Loucy (cell line): ENCODE measurements at regions not wholly inside any gene's neighbourhood (a gene's known extent, or its start where the extent isn't known, plus 50 kb on each side); places are given as distances from the start of the nearest gene placed in this dataset.

ENCODE experiments used
- EZH2phosphoT487 ChIP-seq: fragments of 200-600 bp; IDR thresholded peaks from 2 replicates; pipeline ENCODE4 v1.6.1; 2018; ENCODE audit warnings: antibody characterized with exemption, mild to moderate bottlenecking, moderate library complexity, borderline replicate concordance
- TF ChIP-seq, protein P1 (sequence below): fragments of 200-600 bp; sonication (generic); conservative IDR thresholded peaks from 2 replicates; pipeline ENCODE4 v1.5.1; 2014; ENCODE audit warnings: mild to moderate bottlenecking, antibody characterized with exemption, low read length

DNA sequence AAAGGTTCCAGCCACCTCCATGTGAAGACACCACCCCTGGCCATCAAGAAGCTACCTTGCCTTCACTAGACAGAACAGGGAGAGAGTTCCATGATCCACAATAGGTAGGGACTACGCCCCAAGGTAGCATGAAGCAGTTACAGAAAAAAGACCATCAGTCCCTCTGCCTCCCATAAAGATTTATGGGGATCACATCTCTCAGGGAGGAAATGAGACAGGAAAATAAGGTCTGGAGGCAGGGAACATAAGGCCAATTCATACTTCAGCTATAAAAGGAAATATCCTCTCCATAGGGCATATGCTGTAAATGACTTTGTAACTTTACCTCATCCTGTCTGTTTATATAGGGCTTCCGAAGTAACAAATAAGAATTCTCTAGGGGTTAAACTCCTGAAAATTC, 129.4 kb downstream of the OR2B2 start:
- TF ChIP-seq, protein P1, sequence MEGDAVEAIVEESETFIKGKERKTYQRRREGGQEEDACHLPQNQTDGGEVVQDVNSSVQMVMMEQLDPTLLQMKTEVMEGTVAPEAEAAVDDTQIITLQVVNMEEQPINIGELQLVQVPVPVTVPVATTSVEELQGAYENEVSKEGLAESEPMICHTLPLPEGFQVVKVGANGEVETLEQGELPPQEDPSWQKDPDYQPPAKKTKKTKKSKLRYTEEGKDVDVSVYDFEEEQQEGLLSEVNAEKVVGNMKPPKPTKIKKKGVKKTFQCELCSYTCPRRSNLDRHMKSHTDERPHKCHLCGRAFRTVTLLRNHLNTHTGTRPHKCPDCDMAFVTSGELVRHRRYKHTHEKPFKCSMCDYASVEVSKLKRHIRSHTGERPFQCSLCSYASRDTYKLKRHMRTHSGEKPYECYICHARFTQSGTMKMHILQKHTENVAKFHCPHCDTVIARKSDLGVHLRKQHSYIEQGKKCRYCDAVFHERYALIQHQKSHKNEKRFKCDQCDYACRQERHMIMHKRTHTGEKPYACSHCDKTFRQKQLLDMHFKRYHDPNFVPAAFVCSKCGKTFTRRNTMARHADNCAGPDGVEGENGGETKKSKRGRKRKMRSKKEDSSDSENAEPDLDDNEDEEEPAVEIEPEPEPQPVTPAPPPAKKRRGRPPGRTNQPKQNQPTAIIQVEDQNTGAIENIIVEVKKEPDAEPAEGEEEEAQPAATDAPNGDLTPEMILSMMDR, result no peak
- TF ChIP-seq EZH2phosphoT487, result no peak
